Stomach (tissue), 8 donors: ENCODE measurements at regions not wholly inside any gene's neighbourhood (a gene's known extent, or its start where the extent isn't known, plus 50 kb on each side); places are given as distances from the start of the nearest gene placed in this dataset.

Experiments used
- DNase-seq, 2 donors: peaks; one replicate each; pipeline versions ENCODE4 v3.0.0 to v3.0.0-alpha.2; 2013 to 2019
- H3K27ac ChIP-seq, 5 donors: fragments of 200-600 bp in 4 of 5; sonication (generic) in 4 of 5; one replicate each; pipeline ENCODE4 v1.5.1; 2013 to 2019; ENCODE audit warnings: mild to moderate bottlenecking in 1 of 5, moderate library complexity in 1 of 5
- H3K27me3 ChIP-seq, 3 donors: fragments of 200-600 bp; sonication (generic); one replicate each; pipeline ENCODE4 v1.5.1; 2017 to 2019; ENCODE audit warnings: mixed run types in 1 of 3
- H3K36me3 ChIP-seq, 4 donors: fragments of 200-600 bp; sonication (generic); 1 replicate in 3 of 4; 2 replicates in 1 of 4; pipeline ENCODE4 v1.5.1; 2016 to 2019
- H3K4me1 ChIP-seq, 4 donors: fragments of 200-600 bp; sonication (generic); one replicate each; pipeline ENCODE4 v1.5.1; 2016 to 2019
- H3K4me3 ChIP-seq, 4 donors: fragments of 200-600 bp; sonication (generic) in 3 of 4; one replicate each; pipeline ENCODE4 v1.5.1; 2016 to 2019; ENCODE audit warnings: mild to moderate bottlenecking in 1 of 4
- H3K9me3 ChIP-seq, 4 donors: fragments of 200-600 bp; sonication (generic); one replicate each; pipeline ENCODE4 v1.5.1; 2016 to 2019
- EP300 ChIP-seq: sonication (generic); formaldehyde crosslinking; IDR thresholded peaks from one replicate; pipeline ENCODE4 v1.6.1; 2017; ENCODE audit warnings: antibody characterized with exemption
- POLR2A ChIP-seq, 4 donors: fragments of 450-650 bp; IDR thresholded peaks; one replicate each; pipeline ENCODE4 v1.6.1; 2016; ENCODE audit warnings: antibody characterized with exemption in 4 of 4, control low read depth in 2 of 4, mild to moderate bottlenecking in 1 of 4, moderate library complexity in 1 of 4
- POLR2AphosphoS5 ChIP-seq, 3 donors: sonication (generic); formaldehyde crosslinking; IDR thresholded peaks; one replicate each; pipeline ENCODE4 v1.6.1; 2016; ENCODE audit warnings: antibody characterized with exemption in 3 of 3
- WGBS, 5 donors: extraction: QIAGEN DNeasy Blood & Tissue Kit in 3 of 5; methylation state at CpG; one replicate each; pipeline versions ENCODE4 v1.1.5 to v1.1.7; 2013 to 2018; 5-methylcytosine and 5-hydroxymethylcytosine counted together
- intact Hi-C: fragments of 100-400 bp; cut with DNase I; formaldehyde crosslinking; loops from one replicate; pipeline ENCODE4 v1.15.1; 2023; ENCODE audit warnings: low total_unique reads
- TF ChIP-seq, protein P1 (sequence below), 7 experiments: fragments of 450-650 bp in 4 of 7; fragments of 200-600 bp in 3 of 7; sonication (generic) in 3 of 7; IDR thresholded peaks; one replicate each; pipeline ENCODE4 v1.5.1; 2016 to 2019; ENCODE audit warnings: antibody characterized with exemption in 7 of 7, control low read depth in 2 of 7, mild to moderate bottlenecking in 1 of 7
- donor health status: healthy with polysubstance abuse.
- donor health status: Bipolar disorder and iron deficiency.
- donor health status: healthy.

GRCh38 chr3:170697908-170698307 lies 112.0 kb upstream of the SLC7A14 start:
- no peak for DNase-seq
- no peaks in the 10 kb centered on the region for H3K4me1 ChIP-seq
- H3K9me3 ChIP-seq: no peaks in the 10 kb centered on the region
- H3K27me3 ChIP-seq: no peaks in the 10 kb centered on the region
- 24 to 58% (median 35%) methylated on average over 3 of the region's 3 CpGs for WGBS, 5 donors
- intact Hi-C loops: loop anchor here (10.0 kb wide), 1 partner anchor 283 kb away; the partner anchor contains the start of gene CLDN11
- H3K4me3 ChIP-seq: no peak overlapping the region
- TF ChIP-seq POLR2AphosphoS5 (IDR thresholded peaks at IDR 0.05) (no peak), EP300 (no peak), POLR2A (IDR thresholded peaks at IDR 0.05) (no peak)
- TF ChIP-seq, protein P1, sequence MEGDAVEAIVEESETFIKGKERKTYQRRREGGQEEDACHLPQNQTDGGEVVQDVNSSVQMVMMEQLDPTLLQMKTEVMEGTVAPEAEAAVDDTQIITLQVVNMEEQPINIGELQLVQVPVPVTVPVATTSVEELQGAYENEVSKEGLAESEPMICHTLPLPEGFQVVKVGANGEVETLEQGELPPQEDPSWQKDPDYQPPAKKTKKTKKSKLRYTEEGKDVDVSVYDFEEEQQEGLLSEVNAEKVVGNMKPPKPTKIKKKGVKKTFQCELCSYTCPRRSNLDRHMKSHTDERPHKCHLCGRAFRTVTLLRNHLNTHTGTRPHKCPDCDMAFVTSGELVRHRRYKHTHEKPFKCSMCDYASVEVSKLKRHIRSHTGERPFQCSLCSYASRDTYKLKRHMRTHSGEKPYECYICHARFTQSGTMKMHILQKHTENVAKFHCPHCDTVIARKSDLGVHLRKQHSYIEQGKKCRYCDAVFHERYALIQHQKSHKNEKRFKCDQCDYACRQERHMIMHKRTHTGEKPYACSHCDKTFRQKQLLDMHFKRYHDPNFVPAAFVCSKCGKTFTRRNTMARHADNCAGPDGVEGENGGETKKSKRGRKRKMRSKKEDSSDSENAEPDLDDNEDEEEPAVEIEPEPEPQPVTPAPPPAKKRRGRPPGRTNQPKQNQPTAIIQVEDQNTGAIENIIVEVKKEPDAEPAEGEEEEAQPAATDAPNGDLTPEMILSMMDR (IDR thresholded peaks at IDR 0.05): no peak
- no peaks in the 10 kb centered on the region for H3K36me3 ChIP-seq
- H3K27ac ChIP-seq: no peak overlapping the region

- 87 to 93% (median 90%) methylated on average over 2 of the region's 2 CpGs for WGBS, 5 donors
- TF ChIP-seq EP300: no peak
- no peak for TF ChIP-seq POLR2AphosphoS5 (IDR thresholded peaks at IDR 0.05)
- TF ChIP-seq POLR2A (IDR thresholded peaks at IDR 0.05): no peak
- TF ChIP-seq, protein P1 (IDR thresholded peaks at IDR 0.05): no peak
- Histone ChIP-seq H3K4me1 (no peaks in the 10 kb centered on the region), H3K9me3 (no peaks in the 10 kb centered on the region), H3K36me3 (no peaks in the 10 kb centered on the region), H3K4me3 (no peak overlapping the region), H3K27me3 (no peaks in the 10 kb centered on the region), H3K27ac (no peak overlapping the region)
- intact Hi-C loops: loop anchor here (10.0 kb wide), 1 partner anchor 282 kb away; the partner anchor contains the start of gene CLDN11
- no peak for DNase-seq
Observed at GRCh38 chr3:170697131-170697530, 111.3 kb upstream of the SLC7A14 start.

DNA sequence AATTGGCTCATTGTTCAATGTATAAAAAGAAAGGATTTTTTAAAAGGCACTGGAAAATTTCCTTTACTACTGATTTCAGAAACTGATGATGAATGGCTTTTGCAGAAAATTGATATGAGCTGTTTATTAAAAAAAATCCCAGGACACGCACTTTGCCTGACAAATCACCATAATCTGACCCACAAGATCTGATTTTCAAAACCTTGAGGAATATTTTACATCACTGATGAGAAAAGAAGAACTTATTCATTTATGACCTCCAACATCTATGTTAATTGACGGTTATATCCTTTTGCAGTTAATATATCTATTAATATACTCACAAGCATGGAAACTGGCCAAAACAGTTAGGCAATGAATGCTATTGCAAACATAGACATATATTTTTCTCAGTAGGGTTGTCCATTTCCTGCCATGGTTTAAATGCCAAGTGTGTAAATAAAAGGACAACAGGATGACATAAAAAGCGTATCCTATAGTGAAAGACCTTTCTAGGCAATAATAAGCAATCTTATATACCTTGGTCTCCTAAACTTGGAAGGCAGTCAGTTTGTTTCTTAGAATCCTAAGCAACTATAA lies 109.7 kb upstream of the SLC7A14 start:
- Histone ChIP-seq H3K4me3 (no peak overlapping the region), H3K36me3 (no peaks in the 10 kb centered on the region), H3K9me3 (no peaks in the 10 kb centered on the region), H3K4me1 (no peaks in the 10 kb centered on the region), H3K27ac (no peak overlapping the region), H3K27me3 (no peaks in the 10 kb centered on the region)
- intact Hi-C loops: loop anchor here (10.0 kb wide), 1 partner anchor 281 kb away; the partner anchor contains the start of gene CLDN11
- 81 to 91% (median 88%) methylated on average over 3 of the region's 3 CpGs for WGBS, 5 donors
- no peak for DNase-seq
- TF ChIP-seq, protein P1 (IDR thresholded peaks at IDR 0.05): no peak
- TF ChIP-seq POLR2A (IDR thresholded peaks at IDR 0.05) (no peak), POLR2AphosphoS5 (IDR thresholded peaks at IDR 0.05) (no peak), EP300 (no peak)

DNA sequence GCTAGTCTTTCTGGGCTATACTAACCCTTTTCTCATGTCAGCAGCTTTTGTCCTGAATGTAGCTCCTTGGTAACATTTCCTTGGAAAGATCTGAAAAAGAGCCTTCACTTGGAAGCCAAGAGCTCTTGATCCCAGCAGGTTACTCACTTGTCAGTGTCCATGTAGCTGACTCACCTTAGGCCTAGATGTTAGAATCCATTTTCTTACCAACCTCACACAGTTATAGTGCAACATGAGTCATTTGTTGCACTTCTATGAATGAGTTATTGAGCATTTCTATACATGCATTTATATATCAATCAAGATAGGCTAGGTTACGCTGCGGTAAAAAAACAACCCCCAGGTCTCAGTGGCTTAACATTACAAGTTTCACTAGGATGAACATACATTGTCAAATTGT lies 106.8 kb upstream of the SLC7A14 start:
- H3K9me3 ChIP-seq: no peaks in the 10 kb centered on the region
- H3K4me3 ChIP-seq: no peak overlapping the region
- DNase-seq: no peak
- H3K27ac ChIP-seq: no peak overlapping the region
- TF ChIP-seq POLR2A (IDR thresholded peaks at IDR 0.05) (no peak), POLR2AphosphoS5 (IDR thresholded peaks at IDR 0.05) (no peak), EP300 (no peak)
- TF ChIP-seq, protein P1 (IDR thresholded peaks at IDR 0.05): no peak
- intact Hi-C loops: loop anchor here (10.0 kb wide), 1 partner anchor 278 kb away; the partner anchor contains the start of gene CLDN11
- H3K36me3 ChIP-seq: no peaks in the 10 kb centered on the region
- 85 to 95% (median 91%) methylated on average over 2 of the region's 2 CpGs for WGBS, 5 donors
- no peaks in the 10 kb centered on the region for H3K27me3 ChIP-seq
- H3K4me1 ChIP-seq: peaks cover 0 to 8% (median 3%) of the 10 kb centered on the region in 4 donors
